GM04503 (cell line): ENCODE measurements at regions not wholly inside any gene's neighbourhood (a gene's known extent, or its start where the extent isn't known, plus 50 kb on each side); places are given as distances from the start of the nearest gene placed in this dataset.
A peak's percentile ranks its signal among the peaks of the same experiment; 100 is the strongest.

Source experiments
- DNase-seq: peaks from one replicate; pipeline ENCODE4 v3.0.0-alpha.2; 2012; ENCODE audit warnings: low read depth

DNA sequence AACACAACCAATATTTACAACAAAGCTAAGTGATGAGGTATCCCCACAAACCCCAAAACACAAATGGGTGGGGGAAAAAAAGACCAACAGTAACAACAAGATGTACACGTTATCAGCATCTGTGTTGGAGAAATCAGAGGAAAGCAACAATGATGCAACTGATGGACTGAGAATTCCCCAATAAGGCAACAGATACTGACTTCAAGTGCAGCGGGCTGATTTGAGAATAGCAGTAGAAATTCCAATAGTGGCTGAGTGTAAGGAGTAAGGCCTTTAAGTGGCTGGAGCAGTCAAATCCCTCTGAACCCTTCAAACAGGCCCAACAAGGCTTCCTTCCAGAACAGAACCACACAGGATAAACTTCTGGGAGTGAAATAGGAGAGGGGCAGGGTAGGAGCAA is 97.6 kb downstream of the TM2D1 start:
- DNase-seq = no peak

GRCh38 chr1:61626816-61627215 is 98.1 kb downstream of the TM2D1 start:
- DNase-seq = no peak

- no peak for DNase-seq
Observed at GRCh38 chr1:61623852-61624251, 101.1 kb downstream of the TM2D1 start.

DNA sequence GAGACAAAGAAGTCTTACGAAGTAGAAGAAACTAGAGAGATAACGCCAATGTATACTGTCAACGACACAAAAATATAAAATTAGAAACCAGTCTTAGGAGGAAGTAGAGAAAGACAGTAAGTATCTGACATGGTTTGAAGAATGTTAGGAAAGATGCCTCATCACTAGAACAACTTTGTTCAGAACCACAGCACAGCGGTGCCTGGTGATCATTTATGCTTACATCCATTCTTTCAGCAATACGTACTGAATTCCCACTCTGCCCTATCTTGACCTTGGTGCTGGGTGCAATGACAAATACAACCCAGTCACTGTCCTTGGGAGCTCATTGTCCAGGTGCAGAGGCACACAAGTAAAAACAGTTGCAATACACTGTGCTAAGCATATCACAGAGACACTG is 104.4 kb downstream of the TM2D1 start:
- no peak for DNase-seq

GRCh38 chr1:61618755-61619154 is 106.2 kb downstream of the TM2D1 start:
- DNase-seq = no peak

DNA sequence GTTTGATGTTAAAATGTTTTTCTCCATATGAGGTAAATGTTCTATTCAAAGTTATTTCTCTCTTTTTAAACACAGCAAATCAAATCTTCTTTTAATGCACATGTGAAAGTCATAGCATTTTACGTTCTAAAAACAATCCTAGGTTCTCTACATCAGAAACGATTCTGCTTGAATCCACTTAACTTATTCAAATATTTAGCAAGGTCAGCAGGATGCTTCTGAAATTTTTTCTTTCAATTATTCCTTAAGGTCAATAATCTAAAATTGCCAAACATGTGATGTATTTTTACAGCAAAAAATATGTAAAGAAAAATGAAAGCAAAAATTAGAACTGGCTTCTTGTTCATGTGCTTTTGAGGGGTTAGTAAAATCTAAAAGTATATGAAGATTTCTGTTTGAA is 106.7 kb downstream of the TM2D1 start:
- DNase-seq = no peak

- no peak for DNase-seq
Observed at GRCh38 chr1:61616830-61617229, 108.1 kb downstream of the TM2D1 start.

DNA sequence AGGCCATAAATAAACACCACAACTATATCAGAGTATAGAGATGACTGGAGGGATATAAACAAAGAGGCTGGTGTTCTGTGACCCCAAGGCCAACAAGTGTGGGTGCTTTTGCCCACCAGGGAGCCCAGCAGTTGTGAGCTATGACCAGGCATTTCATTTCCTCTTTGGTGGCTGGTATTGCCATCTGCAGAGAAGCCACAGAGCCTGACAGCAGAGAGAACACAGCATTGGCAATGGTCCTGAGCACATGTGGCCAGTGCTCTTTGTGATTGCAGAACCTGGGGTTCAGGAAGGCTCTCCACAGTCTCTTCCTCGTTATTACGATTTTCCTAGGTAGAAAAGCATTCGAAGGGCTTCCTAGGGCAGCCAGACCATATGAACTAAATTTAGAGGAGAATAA is 112.3 kb downstream of the TM2D1 start:
- no peak for DNase-seq

GRCh38 chr1:61609040-61609439 is 115.9 kb downstream of the TM2D1 start:
- DNase-seq = no peak

GRCh38 chr1:61607448-61607847 is 117.5 kb downstream of the TM2D1 start:
- no peak for DNase-seq

DNA sequence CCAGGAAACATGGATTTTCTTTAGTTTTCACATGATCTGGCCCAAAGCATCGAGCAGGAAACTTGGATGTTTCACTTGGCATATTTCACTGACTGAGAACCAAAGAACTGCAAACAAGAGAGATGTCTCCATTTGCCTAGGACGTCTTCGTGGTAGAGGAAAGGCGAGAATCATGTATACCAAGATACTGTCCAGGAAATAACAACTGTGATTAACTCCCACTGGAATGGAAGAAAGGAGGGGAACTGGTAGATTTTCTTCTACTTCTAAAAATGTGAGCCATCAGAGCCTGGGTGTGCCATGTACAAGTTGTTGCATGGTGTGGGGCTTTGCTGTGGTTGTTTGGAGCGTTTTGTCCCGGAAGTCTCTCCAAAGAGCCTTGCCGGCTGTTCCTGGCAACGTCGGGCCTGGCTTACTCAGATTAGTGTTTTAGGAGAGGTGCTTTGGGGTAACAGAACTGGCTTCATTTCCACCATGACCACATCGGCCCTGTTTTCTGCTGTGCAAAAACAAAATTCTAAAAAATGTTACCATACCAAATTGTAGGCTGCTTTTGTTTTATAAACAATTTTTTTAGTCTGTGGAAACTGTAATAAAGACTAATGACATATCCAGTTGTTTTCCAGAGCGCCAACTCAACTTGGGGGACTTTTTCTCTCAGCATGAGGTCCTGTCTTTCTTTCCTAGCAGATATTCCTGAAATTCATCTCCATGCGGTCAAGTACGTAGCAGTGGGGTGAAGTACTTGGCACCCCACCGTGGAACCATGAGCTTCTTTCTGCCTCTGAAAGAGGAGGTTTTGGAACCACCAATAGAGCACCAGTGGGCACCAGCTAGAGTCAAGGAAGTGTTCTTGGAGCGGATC is 118.3 kb downstream of the TM2D1 start:
- DNase-seq = peak; percentile 19

DNA sequence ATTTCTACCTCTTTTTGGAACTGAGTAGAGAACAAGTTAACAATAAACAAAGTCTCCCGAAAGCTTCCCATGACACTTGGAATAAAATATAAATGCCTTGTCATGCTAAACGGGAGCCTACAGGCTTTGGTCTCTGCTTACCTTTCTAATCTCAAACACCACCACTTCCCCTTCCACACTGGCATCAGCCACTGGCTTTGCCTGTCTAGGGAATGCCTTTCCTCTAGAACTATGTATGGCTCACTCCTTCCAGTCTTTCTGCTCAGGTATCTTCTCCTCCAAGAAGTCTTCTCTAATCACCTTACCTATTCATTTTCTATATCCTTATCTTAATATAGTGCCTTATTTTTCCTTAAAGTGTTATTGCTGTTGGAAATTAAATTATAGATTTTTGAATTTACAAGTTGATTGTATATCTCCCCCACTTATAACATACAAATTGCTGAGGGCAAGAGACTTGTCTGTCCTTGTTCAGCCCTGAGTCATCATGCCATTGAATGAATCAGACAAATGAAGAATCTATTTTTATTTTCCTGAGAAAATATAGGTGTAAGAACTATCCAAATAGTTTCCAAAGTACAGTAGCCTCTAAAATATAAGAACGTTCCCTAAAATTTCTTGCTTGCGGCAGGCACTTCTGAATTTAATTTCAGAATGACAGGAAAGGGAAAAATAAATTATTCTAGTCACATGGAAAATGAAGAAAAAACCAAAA is 119.2 kb downstream of the TM2D1 start:
- DNase-seq = no peak

GRCh38 chr1:61604684-61605083 is 120.3 kb downstream of the TM2D1 start:
- no peak for DNase-seq

DNA sequence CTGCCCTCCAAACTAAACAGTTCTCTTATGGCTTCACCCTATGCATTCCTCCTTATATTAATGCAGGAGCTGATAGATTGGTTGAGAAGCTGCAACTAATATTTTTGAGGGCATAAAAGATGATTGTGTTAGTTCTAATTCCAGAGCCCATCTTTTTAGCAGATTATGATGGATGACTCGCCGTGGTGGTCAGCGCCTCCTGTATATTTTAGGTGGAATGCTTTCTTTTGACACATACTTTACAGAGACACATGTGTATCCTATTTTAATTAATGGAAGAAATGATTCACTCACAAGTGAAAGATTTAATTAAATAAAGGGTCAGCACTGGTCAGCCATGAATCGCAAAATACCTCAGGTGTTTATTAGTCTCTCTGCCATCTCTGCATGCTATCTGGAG is 120.7 kb downstream of the TM2D1 start:
- DNase-seq = no peak

- no peak for DNase-seq
Observed at GRCh38 chr1:61602663-61603062, 122.3 kb downstream of the TM2D1 start.

GRCh38 chr1:61597601-61598000 is 127.3 kb downstream of the TM2D1 start:
- no peak for DNase-seq

DNA sequence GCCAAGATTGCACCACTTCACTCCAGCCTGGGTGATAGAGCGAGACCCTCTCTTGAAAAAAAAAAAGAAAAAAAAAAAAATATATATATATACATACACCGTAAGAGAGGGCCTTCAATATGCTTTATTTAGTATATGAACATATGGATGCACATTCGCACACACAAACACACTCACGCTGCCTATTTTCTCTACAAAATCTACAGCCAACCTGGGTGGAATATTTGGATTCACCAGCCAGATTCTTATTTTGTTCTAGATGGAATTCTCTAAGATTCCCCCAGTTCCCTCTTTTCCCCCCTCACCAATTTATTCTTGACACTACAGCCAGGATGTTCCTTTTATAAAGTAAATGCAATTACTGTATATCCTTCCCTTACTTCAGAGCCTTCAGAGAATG is 131.6 kb downstream of the TM2D1 start:
- DNase-seq = no peak

- DNase-seq = no peak
Observed at GRCh38 chr1:61591351-61591750, 133.6 kb downstream of the TM2D1 start.

- DNase-seq = no peak
Observed at GRCh38 chr1:61588736-61589672, 135.9 kb downstream of the TM2D1 start.

DNA sequence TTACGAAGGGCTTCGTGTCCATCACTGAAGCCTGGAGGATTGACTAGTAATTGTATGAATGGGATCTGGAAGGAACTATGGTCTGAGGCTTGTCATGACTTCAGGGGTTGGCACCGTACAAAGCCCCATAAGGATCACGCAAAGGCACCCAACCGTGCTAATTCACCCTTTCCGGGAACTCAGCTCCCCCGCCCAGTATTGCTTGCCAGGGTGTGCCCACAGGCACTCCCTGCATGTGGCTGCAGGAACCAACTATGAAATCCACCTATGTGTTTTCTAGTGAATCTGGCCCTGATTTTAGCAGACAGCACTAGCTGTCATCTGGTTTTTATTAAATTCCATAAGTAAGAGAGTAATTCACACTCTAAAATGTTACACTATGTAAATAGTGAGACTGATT is 139.2 kb downstream of the TM2D1 start:
- no peak for DNase-seq

DNA sequence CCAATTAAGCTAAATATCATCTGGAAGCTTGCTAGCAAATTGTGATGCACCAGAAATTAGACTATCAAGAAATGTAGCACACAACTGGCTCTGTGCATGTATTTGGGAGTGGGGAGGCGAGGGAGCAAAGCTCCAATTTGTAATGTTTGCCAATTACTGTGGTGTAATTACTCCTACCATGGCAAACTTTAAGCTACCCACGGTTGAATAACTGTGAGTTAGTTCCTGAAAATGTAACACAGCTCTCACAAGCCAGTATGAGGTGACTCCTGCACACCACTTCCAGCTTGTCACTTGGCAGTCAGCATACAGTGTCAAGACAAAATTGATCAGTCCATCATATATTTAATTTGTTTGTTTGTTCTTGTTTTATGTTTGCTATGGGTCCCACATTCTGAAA is 141.2 kb downstream of the TM2D1 start:
- DNase-seq = no peak

DNA sequence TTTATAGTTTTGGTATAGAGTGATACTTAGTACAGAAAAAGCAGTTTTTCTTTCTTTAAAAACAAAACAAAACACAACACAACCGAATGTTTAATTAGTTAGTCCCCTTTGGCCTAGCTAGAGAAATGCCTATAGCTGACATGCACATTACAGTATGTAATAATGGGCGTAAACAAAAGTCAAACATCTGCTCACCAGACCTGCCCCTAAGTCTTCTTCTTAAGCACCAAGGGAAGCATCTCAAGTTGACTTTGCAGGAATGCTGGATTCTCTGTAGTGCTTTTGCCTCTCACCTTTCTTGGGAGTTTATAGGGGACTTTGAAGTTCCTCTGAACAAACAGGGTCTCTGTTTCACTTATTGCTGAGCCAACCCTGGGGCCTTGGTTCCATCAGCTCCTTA is 143.7 kb downstream of the TM2D1 start:
- DNase-seq = no peak
